Epithelial cell of prostate (primary cell): ENCODE measurements at regions not wholly inside any gene's neighbourhood (a gene's known extent, or its start where the extent isn't known, plus 50 kb on each side); places are given as distances from the start of the nearest gene placed in this dataset.

Source experiments
- DNase-seq: peaks from one replicate; pipeline ENCODE4 v3.0.0-alpha.2; 2011; ENCODE audit warnings: low read depth, low spot score
- H3K27ac ChIP-seq: fragments of 450-650 bp; 2 replicates; pipeline ENCODE4 v1.5.1; 2017; ENCODE audit warnings: mild to moderate bottlenecking

GRCh38 chr2:107195631-107196030, 309.7 kb upstream of the ST6GAL2 start:
- DNase-seq: no peak

GRCh38 chr2:107197594-107198294, 311.8 kb upstream of the ST6GAL2 start:
- no peak for DNase-seq

More at GRCh38 chr2:107195631-107196030, 309.7 kb upstream of the ST6GAL2 start:
- H3K27ac ChIP-seq: no peak overlapping the region

DNA sequence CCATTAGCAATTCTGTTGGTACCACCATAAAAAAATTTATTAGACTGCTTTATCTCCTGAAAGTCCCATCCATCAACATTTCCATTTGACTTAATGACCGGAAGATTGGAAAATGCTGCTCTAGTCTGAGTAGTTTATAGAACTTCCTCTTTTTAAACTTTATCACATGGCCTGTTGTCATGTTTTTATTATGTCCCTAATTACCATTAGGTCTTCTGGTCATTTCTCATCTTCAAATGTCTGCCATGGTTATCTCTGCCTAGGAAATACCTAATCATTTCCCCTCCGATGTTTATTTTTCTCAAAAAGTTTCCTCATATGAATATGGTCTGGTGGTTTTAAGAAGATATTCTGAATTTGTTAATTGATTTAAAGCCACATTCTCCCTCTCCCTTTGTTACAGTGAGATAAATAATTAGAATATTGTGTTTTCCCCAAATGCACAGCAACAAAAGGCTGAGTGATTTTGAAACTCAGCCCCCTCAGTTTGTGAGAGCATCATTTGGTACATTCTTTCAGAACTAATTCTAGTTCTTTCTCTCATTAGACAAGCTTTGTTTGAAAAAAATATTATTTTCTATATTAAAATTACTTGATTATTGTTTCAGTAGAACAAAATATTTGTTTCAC, 317.1 kb upstream of the ST6GAL2 start:
- no peak overlapping the region for H3K27ac ChIP-seq
- DNase-seq: no peak

More at GRCh38 chr2:107197594-107198294, 311.8 kb upstream of the ST6GAL2 start:
- H3K27ac ChIP-seq: no peak overlapping the region

DNA sequence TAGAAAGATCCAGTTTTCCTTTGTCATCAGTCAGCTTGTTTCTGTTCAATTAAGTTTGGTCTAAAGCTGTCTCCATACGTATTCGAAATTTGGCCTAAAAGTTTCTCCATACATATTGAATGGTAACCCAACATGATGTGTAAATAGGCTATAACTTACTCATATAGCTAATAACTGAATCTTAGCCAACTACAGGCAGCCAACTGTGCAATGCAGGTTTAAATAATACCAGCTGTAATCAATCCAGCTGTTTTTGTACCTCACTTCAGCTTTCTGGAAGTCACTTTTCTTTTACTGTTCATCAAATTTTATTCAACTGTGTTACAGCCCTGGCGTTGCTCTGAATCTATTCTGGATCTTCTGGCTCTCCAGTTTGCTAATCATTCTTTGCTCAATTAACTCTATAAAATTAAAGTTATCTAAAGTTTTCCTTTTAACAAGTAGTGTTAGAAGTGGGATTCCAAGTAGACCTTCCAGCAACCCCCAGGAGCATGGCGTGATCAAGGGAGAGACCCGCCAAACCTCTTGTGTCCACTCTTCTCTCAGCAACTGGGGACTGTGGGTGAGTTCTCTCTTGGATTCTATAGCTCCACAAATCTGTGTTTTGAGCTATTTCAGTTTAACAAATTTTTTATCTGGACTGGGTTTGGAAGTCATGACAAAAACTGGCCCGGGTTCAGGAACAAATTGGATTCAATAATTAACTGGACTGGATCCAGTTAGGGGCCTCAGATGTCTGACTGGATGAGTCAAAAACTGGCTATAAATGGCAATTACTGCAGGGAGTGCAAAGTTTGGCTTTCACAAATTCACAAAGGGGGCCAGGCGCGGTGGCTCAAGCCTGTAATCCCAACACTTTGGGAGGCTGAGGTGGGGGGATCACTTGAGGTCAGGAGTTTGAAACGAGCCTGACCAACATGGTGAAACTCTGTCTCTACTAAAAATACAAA, 329.7 kb upstream of the ST6GAL2 start:
- DNase-seq: no peak
- no peak overlapping the region for H3K27ac ChIP-seq

- no peak for DNase-seq
Observed at GRCh38 chr2:107218208-107218607, 332.2 kb upstream of the ST6GAL2 start.

GRCh38 chr2:107222466-107222865, 336.5 kb upstream of the ST6GAL2 start:
- DNase-seq: no peak
- H3K27ac ChIP-seq: no peak overlapping the region

More at GRCh38 chr2:107218208-107218607, 332.2 kb upstream of the ST6GAL2 start:
- no peak overlapping the region for H3K27ac ChIP-seq

DNA sequence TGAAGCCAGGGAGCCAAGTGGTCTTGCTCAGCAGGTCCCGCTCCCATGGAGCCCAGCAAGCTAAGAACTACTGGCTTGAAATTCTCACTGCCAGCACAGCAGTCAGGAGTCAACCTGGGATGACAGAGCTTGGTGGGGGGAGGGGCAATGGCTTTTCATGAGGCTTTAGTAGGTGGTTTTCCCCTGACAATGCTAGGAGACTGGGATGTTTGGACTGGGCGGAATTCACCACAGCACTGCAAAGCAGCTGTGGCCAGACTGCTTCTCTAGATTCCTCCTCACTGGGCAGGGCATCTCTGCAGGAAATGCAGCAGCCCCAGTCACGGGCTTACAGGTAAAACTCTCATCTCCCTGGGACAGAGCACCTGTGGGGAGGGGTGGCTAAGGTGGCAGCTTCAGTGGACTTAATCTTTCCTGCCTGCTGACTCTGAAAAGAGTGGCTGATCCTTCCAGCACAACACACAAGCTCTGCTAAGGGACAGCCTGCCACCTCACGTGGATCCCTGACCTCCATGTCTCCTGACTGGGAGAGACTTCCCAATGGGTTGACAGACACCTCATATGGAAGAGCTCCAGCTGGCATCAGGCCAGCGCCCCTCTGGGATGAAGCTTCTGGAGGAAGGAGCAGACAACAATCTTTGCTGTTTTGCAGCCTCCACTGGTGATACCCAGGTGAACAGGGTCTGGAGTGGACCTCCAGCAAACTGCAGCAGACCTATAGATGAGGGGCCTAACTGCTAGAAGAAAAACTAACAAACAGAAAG, 349.7 kb upstream of the ST6GAL2 start:
- no peak for DNase-seq
- H3K27ac ChIP-seq: no peak overlapping the region

DNA sequence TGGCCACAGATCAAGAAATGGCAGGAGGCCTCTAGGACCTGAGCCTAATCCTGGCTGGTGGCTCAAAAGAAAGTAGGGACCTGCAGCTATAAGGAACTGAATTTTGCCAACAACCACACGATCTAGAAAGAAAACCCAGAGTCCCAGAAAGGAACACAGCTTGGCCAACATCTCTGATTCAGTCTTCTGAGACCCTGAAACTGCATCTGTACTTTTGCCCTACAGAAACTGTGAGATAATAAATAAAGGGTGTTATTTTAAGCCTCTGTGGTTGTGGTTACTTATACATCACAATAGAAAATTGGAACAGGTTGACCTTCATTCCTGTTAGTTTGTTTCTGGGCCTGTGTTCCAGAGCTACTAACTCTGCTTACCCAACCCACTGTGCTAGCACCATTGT, 356.8 kb upstream of the ST6GAL2 start:
- no peak overlapping the region for H3K27ac ChIP-seq
- DNase-seq: no peak

GRCh38 chr2:107248932-107249331, 363.0 kb upstream of the ST6GAL2 start:
- DNase-seq: no peak
- H3K27ac ChIP-seq: no peak overlapping the region

DNA sequence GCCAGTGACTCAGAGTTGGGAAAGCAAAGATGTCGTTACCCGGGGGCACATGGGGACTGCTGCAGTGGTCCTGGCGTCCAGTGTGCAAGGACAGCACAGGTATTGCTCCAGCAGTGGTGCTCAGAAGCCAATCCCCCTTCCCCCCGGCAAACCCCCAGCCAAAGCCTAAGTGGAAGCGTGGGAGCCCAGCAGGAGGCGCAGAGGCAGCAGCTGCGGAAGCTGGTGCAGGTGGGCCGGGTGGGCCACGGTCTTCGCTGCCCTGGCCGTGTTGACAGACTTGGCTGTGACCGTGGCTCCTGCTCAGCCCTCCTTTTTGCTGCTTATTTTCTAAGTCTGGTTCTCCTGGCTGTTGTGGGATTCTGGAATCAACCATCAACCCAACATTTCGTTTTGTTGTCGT, 369.8 kb upstream of the ST6GAL2 start:
- no peak overlapping the region for H3K27ac ChIP-seq
- no peak for DNase-seq

DNA sequence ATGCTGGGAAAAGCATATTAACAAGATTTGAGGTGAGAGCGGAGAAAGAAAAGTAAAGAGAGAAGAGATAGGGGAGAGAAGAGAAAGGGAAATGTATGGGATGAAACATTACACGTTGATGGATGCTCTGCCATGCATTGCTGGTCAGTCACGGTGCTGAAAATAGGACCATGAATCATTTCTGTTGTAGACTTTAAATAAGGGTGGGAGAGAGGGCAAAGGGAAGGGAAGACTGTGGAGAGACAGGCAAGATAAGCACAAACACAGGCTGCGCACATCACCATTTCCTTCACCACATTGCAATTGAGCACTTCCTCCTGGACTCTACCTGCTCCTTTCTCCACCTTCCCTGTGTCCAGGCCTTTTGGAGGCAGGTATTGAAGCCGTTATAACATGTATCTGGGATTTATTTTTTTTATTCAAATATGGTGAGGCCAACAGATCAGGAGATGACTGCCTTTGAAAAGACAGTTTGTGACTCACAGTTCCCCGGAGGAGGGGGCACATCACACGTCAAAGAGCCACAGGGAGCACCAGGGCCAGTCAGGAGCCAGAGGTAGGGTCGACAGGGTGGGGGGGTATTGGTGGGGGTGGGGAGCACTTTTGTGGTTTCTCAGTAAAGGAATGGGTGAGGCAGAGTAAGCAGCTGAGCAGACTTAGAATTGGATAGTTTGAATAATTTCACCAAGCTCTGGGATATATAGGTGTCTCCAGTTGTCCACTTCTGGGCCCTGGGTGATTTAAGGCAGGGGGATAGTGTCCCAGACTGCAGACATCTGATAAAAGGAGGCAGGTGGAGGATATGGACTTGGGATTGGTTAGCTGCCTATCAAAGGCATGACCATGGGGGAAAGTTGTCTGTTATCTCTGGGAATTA, 372.8 kb upstream of the ST6GAL2 start:
- H3K27ac ChIP-seq: no peak overlapping the region
- no peak for DNase-seq

DNA sequence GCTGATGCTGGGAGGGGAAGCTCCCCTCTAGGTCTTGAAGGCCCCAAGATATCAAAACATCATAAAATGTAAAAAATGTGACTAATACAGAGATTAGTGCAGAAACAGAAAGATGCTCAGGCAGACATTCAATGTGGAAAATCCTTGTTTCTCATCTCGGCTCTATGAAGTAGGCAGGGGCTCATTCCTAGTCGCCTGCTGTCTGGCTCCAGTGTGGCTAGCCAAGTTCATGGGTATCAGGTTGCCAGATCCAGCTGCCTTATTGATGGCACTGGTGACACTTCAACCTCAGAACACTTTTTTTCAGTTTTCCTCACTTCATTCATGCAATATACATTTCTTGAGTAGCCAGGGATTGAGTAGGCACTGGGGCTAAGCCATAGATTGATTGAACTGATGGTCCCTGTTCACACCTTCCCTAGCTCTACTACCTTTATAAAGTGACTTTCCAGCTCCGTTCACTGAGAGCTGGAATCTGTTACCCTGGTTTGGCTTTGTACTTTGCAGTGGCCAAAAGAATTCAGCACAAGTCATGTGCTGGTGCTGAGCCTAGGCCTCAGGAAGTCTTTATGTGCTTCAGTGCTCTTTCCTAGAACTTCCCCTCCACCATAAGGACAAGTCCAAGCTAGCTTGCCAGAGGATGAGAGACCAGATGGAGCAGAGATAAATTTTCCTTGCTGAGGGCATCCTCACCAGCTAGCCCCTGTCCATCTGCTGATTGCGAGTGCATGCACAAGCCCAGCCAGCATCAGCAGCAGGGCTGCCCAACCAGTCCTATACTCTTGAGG, 373.6 kb upstream of the ST6GAL2 start:
- H3K27ac ChIP-seq: no peak overlapping the region
- DNase-seq: no peak

- no peak for DNase-seq
- H3K27ac ChIP-seq: no peak overlapping the region
Observed at GRCh38 chr2:107263628-107264027, 377.7 kb upstream of the ST6GAL2 start.

GRCh38 chr2:107264184-107264583, 378.2 kb upstream of the ST6GAL2 start:
- no peak overlapping the region for H3K27ac ChIP-seq
- no peak for DNase-seq

DNA sequence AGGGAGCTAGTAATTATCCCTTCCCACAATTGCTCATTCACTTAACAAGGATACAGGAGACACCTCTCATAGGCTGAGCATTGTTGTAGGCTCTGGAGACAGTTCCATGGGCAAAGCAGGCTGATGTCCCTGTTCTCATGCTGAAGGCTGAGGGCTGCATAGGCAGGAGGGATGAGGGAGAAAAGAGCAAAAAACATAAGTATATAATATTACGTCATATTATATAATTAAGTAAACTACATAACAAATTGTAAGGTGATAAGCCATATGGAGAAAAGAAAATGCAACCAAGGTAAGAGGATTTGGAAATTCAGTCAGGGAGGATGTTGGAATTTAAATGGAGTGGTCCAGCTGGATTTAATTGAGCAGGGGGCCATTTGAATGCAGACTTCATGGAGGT, 380.6 kb upstream of the ST6GAL2 start:
- H3K27ac ChIP-seq: no peak overlapping the region
- DNase-seq: no peak

- DNase-seq: no peak
- no peak overlapping the region for H3K27ac ChIP-seq
Observed at GRCh38 chr2:107267086-107267485, 381.1 kb upstream of the ST6GAL2 start.

GRCh38 chr2:107276034-107276433, 390.1 kb upstream of the ST6GAL2 start:
- no peak for DNase-seq
- H3K27ac ChIP-seq: no peak overlapping the region

DNA sequence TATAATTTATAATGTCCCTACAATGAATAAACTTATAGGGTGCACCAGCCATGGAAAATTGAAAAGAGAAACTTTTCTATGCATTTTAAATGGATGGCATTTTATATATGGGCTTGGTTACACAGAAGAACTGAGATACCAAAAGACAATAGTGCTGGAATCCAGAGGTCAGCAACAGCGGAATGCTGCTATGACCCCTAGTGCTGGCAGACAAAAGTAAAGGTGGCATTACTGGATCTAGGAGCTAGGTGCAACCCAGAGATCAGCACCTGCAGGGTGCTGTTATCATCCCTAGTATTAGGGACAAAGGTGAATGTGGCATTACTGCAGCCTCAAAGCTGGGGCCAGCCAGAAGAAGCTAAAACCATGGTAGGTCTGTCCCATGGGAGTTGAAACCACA, 392.7 kb upstream of the ST6GAL2 start:
- no peak overlapping the region for H3K27ac ChIP-seq
- no peak for DNase-seq
